Lower leg skin (tissue), 3 donors: ENCODE measurements at regions not wholly inside any gene's neighbourhood (a gene's known extent, or its start where the extent isn't known, plus 50 kb on each side); places are given as distances from the start of the nearest gene placed in this dataset.

Source experiments
- CTCF ChIP-seq, 3 donors: fragments of 450-650 bp; IDR thresholded peaks; one replicate each; pipeline ENCODE4 v1.5.1; 2016; ENCODE audit warnings: antibody characterized with exemption in 3 of 3, mild to moderate bottlenecking in 3 of 3, moderate library complexity in 2 of 3
- POLR2A ChIP-seq, 2 donors: fragments of 450-650 bp; IDR thresholded peaks; one replicate each; pipeline ENCODE4 v1.6.1; 2016 to 2017; ENCODE audit warnings: antibody characterized with exemption in 2 of 2, mild to moderate bottlenecking in 1 of 2, moderate library complexity in 1 of 2

GRCh38 chr12:107263980-107264379 is 170.6 kb upstream of the CRY1 start:
- no peak for TF ChIP-seq CTCF (IDR thresholded peaks at IDR 0.05)
- no peak for TF ChIP-seq POLR2A (IDR thresholded peaks at IDR 0.05)
